Spinal cord (tissue), 10 donors: ENCODE measurements at regions not wholly inside any gene's neighbourhood (a gene's known extent, or its start where the extent isn't known, plus 50 kb on each side); places are given as distances from the start of the nearest gene placed in this dataset. TPM values are rescaled to one million over a fixed set of nuclear protein-coding genes. Genes with fewer than 3 reads are reported as not detected.

Experiments
- DNase-seq, 6 donors: peaks; one replicate each; pipeline versions ENCODE4 v3.0.0 to v3.0.0-alpha.2; 2013 to 2015; ENCODE audit warnings: low spot score in 6 of 6, low read depth in 4 of 6
- H3K27ac ChIP-seq: one replicate; pipeline ENCODE4 v1.5.1; 2013; ENCODE audit warnings: low read depth, low read length, control low read depth
- H3K27me3 ChIP-seq: one replicate; pipeline ENCODE4 v1.6.1; 2013; ENCODE audit warnings: low read length; ENCODE audit not compliant: control insufficient read depth, insufficient read depth
- H3K36me3 ChIP-seq: one replicate; pipeline ENCODE4 v1.6.1; 2013; ENCODE audit warnings: low read length; ENCODE audit not compliant: control insufficient read depth, insufficient read depth
- H3K4me1 ChIP-seq: one replicate; pipeline ENCODE4 v1.6.1; 2013; ENCODE audit warnings: low read length; ENCODE audit not compliant: control insufficient read depth, insufficient read depth
- H3K4me3 ChIP-seq: one replicate; pipeline ENCODE4 v1.5.1; 2013; ENCODE audit warnings: low read depth, low read length, control low read depth
- H3K9me3 ChIP-seq: one replicate; pipeline ENCODE4 v1.6.1; 2013; ENCODE audit warnings: low read length; ENCODE audit not compliant: control insufficient read depth, insufficient read depth
- WGBS: methylation state at CpG from one replicate; pipeline ENCODE4 v1.1.5; 2013; ENCODE audit warnings: missing lambda C conversion rate; ENCODE audit not compliant: insufficient coverage; 5-methylcytosine and 5-hydroxymethylcytosine counted together
- small RNA-seq: library from RNA; depleted of rRNA; stranded (forward); fragments of <200 nt; gene quantifications from one replicate; pipeline ENCODE3, GENCODE V24; 2014; ENCODE audit warnings: low replicate concordance
- donor health status: healthy.

- Histone ChIP-seq H3K36me3 (no peaks in the 10 kb centered on the region), H3K27ac (no peak overlapping the region), H3K4me3 (no peak overlapping the region), H3K4me1 (no peaks in the 10 kb centered on the region), H3K27me3 (no peaks in the 10 kb centered on the region), H3K9me3 (no peaks in the 10 kb centered on the region)
- DNase-seq: no peak
- 50% methylated on average over 2 of the region's 3 CpGs for WGBS
Measured at GRCh38 chr3:163043074-163043473, 1546.5 kb downstream of the OTOL1 start.

GRCh38 chr3:163045945-163046344 lies 1549.3 kb downstream of the OTOL1 start:
- H3K27me3 ChIP-seq: no peaks in the 10 kb centered on the region
- no peak overlapping the region for H3K27ac ChIP-seq
- H3K9me3 ChIP-seq: no peaks in the 10 kb centered on the region
- 93% methylated on average over 2 of the region's 2 CpGs for WGBS
- H3K4me3 ChIP-seq: no peak overlapping the region
- no peaks in the 10 kb centered on the region for H3K4me1 ChIP-seq
- no peak for DNase-seq
- no peaks in the 10 kb centered on the region for H3K36me3 ChIP-seq

- Histone ChIP-seq H3K4me1 (no peaks in the 10 kb centered on the region), H3K27me3 (no peaks in the 10 kb centered on the region), H3K36me3 (no peaks in the 10 kb centered on the region), H3K9me3 (no peaks in the 10 kb centered on the region), H3K4me3 (no peak overlapping the region), H3K27ac (no peak overlapping the region)
- no CpG with 5 or more reads among the region's 1 CpG for WGBS
- DNase-seq: no peak
Measured at GRCh38 chr3:163048881-163049280, 1552.3 kb downstream of the OTOL1 start.

GRCh38 chr3:163056874-163057497 lies 1560.4 kb downstream of the OTOL1 start:
- Histone ChIP-seq H3K4me1 (no peaks in the 10 kb centered on the region), H3K27me3 (no peaks in the 10 kb centered on the region), H3K27ac (no peak overlapping the region), H3K9me3 (peaks cover 2% of the 10 kb centered on the region), H3K36me3 (no peaks in the 10 kb centered on the region), H3K4me3 (no peak overlapping the region)
- WGBS: no CpG with 5 or more reads among the region's 2 CpGs
- peak in 5 of 6 donors; percentile 2 to 67 (median 21) for DNase-seq

- WGBS: 68% methylated on average over 6 of the region's 11 CpGs
- H3K4me3 ChIP-seq: no peak overlapping the region
- DNase-seq: peak in 1 of 6 donors; percentile 5
- no peaks in the 10 kb centered on the region for H3K36me3 ChIP-seq
- no peaks in the 10 kb centered on the region for H3K4me1 ChIP-seq
- no peaks in the 10 kb centered on the region for H3K27me3 ChIP-seq
- H3K9me3 ChIP-seq: peaks cover 2% of the 10 kb centered on the region
- H3K27ac ChIP-seq: no peak overlapping the region
Measured at GRCh38 chr3:163058031-163058854, 1561.6 kb downstream of the OTOL1 start.

GRCh38 chr3:163071713-163072112 lies 1575.1 kb downstream of the OTOL1 start:
- no peaks in the 10 kb centered on the region for H3K36me3 ChIP-seq
- no peak for DNase-seq
- H3K4me1 ChIP-seq: no peaks in the 10 kb centered on the region
- H3K27me3 ChIP-seq: no peaks in the 10 kb centered on the region
- no peak overlapping the region for H3K27ac ChIP-seq
- peaks cover 9% of the 10 kb centered on the region for H3K9me3 ChIP-seq
- H3K4me3 ChIP-seq: no peak overlapping the region
- WGBS: 100% methylated on average over 1 of the region's 2 CpGs

Small RNA genes in the stretch of these regions (small RNA-seq; reads per million reads assigned to genes)
- gene AC128716.1: not detected
